ENCODE measurements at regions not wholly inside any gene's neighbourhood (a gene's known extent, or its start where the extent isn't known, plus 50 kb on each side); places are given as distances from the start of the nearest gene placed in this dataset.
"Not testable (repeated sequence)": the region's sequence is repeated elsewhere in the genome, so short reads cannot be mapped to it uniquely, and the experiment has no call there.

- no peak for DNase-seq
These were observed 1122.4 kb upstream of the USP15 start for GRCh38 chr12:61137677-61138414.

GRCh38 chr12:61138415-61138759 lies 1121.8 kb upstream of the USP15 start:
- DNase-seq, result no peak

GRCh38 chr12:61161961-61162360 lies 1098.2 kb upstream of the USP15 start:
- no peak for DNase-seq

- DNase-seq, result no peak
These were observed 1071.2 kb upstream of the USP15 start for GRCh38 chr12:61188801-61189595.

GRCh38 chr12:61213646-61214045 lies 1046.6 kb upstream of the USP15 start:
- DNase-seq, result no peak

- DNase-seq, result no peak
These were observed 1039.9 kb upstream of the USP15 start for GRCh38 chr12:61220337-61220736.

- DNase-seq, result no peak
These were observed 1028.2 kb upstream of the USP15 start for GRCh38 chr12:61232040-61232439.

- no peak for DNase-seq
These were observed 1009.9 kb upstream of the USP15 start for GRCh38 chr12:61250303-61250702.

GRCh38 chr12:61251076-61251475 lies 1009.1 kb upstream of the USP15 start:
- no peak for DNase-seq

GRCh38 chr12:61254225-61254624 lies 1006.0 kb upstream of the USP15 start:
- DNase-seq, result no peak

- DNase-seq, result not testable (repeated sequence)
These were observed 995.9 kb upstream of the USP15 start for GRCh38 chr12:61264294-61264693.

- DNase-seq, result no peak
These were observed 992.7 kb upstream of the USP15 start for GRCh38 chr12:61267474-61267873.

- no peak for DNase-seq
These were observed 987.8 kb upstream of the USP15 start for GRCh38 chr12:61272441-61272840.

- no peak for DNase-seq
These were observed 977.2 kb upstream of the USP15 start for GRCh38 chr12:61282790-61283575.

GRCh38 chr12:61290473-61290872 lies 969.7 kb upstream of the USP15 start:
- DNase-seq, result no peak

- no peak for DNase-seq
These were observed 968.6 kb upstream of the USP15 start for GRCh38 chr12:61291647-61292046.

- not testable (repeated sequence) for DNase-seq
These were observed 966.2 kb upstream of the USP15 start for GRCh38 chr12:61294011-61294410.

GRCh38 chr12:61301817-61302216 lies 958.4 kb upstream of the USP15 start:
- DNase-seq, result no peak

- no peak for DNase-seq
These were observed 957.9 kb upstream of the USP15 start for GRCh38 chr12:61302282-61302681.

- DNase-seq, result no peak
These were observed 952.0 kb upstream of the USP15 start for GRCh38 chr12:61308220-61308619.

GRCh38 chr12:61311413-61311812 lies 948.8 kb upstream of the USP15 start:
- DNase-seq, result no peak

GRCh38 chr12:61348871-61349270 lies 911.3 kb upstream of the USP15 start:
- no peak for DNase-seq

- no peak for DNase-seq
These were observed 905.1 kb upstream of the USP15 start for GRCh38 chr12:61355105-61355504.

- no peak for DNase-seq
These were observed 903.7 kb upstream of the USP15 start for GRCh38 chr12:61356485-61356884.
